GM12872 (cell line): ENCODE measurements at regions not wholly inside any gene's neighbourhood (a gene's known extent, or its start where the extent isn't known, plus 50 kb on each side); places are given as distances from the start of the nearest gene placed in this dataset.

Source experiments
- TF ChIP-seq, protein P1 (sequence below): IDR thresholded peaks from 3 replicates; pipeline ENCODE4 v1.5.1; 2011; ENCODE audit warnings: low read depth, mild to moderate bottlenecking, low read length, moderate library complexity; ENCODE audit not compliant: insufficient read depth

DNA sequence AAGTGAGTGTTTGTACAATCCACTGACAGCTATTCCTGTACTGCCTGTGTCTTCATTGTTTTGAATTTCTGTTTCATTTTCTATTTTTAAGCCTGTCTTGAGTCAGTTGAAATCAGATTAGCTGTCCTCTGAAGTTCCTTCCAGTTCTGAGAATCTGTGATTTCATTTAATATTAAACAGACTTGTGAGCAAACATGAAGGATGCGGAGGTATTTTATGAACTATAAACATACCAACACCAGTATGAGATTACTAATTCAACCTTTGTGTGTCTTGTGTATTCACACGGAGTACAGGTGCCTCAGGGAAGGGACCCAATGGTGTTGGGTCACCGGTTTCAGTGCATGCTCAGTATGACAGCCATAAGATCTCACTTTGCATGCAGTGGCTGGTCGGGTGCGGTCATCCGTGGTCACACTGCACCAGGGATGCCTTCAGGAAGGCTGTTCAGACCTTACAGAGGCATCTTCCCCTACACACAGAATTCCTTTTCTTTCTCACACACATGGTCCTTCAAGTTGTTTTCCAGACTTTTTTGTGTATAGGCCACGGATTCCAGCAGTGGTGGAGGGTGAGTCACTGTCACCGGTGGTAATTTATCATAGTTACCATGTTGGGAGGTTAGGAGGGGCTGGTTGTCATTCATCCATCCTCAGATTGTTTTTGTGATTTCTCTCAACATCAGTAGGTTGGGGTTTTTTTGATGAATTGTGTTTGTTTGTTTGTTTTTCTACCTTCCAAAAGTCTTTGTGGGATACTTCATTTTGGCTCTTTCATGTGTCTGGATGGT, 103.0 kb upstream of the SFSWAP start:
- TF ChIP-seq, protein P1, sequence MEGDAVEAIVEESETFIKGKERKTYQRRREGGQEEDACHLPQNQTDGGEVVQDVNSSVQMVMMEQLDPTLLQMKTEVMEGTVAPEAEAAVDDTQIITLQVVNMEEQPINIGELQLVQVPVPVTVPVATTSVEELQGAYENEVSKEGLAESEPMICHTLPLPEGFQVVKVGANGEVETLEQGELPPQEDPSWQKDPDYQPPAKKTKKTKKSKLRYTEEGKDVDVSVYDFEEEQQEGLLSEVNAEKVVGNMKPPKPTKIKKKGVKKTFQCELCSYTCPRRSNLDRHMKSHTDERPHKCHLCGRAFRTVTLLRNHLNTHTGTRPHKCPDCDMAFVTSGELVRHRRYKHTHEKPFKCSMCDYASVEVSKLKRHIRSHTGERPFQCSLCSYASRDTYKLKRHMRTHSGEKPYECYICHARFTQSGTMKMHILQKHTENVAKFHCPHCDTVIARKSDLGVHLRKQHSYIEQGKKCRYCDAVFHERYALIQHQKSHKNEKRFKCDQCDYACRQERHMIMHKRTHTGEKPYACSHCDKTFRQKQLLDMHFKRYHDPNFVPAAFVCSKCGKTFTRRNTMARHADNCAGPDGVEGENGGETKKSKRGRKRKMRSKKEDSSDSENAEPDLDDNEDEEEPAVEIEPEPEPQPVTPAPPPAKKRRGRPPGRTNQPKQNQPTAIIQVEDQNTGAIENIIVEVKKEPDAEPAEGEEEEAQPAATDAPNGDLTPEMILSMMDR: no peak

DNA sequence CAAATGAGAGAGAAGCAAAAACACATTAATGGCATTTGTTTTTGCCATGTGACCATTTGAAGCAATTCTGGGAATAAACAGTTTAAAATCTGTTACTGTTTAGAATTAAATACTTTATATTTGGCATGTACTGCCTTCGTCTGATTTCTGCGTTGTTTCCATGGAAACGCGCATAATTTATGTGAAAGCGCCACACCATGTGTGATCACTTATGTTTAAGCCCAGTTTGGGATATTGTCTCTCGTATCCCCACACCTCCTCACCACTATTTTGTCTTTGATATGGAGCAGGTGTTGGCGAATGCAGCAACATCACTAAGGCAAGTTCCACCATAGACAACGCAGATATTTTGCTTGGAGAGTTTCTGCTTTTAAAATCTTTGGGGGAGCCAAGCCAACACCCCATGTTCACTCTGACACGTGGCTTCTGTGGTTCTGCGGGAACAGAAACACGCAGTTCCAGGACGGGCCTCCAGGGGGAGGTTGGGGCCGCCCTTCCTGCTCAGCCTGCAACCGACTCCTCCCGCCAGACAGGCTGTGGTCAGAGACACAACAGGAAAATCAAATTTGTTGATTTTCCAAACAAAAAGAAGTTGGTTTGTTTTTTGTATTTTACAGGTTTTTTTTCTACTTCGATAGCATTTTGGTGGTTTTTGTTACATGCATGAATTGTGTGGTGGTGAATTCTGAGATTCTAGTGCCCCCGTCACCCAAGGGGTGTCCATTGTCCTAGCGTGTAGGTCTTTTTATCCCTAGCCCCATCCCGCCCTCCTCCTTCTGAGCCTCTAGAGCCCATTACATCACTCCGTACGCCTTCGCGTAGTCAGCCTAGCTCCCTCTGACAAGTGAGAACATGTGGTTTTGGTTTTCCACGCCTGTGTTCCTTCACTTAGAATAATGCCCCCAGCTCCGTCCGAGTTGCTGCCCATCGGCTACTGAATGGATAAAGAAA, 101.9 kb upstream of the SFSWAP start:
- TF ChIP-seq, protein P1: peak; percentile 77

DNA sequence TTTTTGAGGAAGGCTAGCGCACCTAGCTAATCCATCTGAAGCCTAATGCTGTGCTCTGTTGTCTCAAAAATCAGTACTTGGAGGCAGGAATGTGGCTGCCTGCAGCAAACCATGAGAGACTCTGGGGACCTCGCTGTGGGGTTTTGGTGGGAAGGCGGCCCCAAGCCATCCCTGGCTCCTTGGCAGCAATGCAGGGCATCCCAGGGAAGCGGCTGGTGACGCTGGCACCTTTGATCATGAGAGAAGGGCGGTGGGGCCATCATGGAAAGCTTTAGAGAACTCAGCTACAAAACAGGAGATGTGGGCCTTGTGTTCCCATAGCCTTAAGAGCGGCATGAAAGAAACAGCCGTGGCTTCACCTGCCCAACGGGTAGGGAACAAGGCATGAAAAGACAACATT, 101.1 kb upstream of the SFSWAP start:
- TF ChIP-seq, protein P1: no peak

DNA sequence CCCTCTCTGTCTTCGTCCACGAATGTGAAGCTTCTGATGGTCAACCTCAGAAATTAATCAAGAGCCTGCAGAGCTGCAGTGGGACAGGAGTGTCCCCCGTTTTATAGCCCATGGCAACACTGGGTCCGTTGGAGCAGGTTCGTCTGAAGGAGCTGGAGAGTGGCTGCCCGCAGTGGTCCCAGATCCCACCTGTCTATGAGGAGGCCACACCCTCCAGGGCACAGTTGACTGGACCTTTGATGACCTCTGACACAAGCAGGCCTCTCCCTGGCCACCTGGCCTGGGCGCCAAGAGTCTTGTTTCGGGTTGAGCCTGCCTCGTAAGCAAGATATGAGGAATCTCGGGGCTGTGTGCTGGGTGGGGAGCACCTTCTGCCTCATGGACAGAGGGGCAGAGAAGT, 100.7 kb upstream of the SFSWAP start:
- TF ChIP-seq, protein P1: no peak

DNA sequence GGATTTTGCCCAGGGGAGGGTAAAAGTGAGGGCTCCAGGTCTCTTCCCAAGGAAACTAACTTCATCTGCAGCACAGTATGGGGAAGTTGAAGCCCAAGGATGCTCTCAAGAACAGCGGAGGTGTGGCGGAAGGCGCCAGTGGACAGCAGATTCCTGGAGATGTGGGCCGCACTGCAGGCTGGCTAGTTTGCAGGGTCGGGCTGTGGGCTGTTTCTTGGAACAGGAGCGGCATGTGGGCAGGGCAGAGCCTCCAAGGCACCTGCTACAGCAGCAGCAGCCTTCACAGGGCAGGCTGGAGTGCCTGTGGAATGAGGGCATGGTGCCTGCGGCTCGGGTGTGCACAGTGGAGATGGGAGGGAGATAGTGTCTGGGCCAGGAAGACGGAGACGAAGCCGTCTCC, 100.0 kb upstream of the SFSWAP start:
- TF ChIP-seq, protein P1: no peak

DNA sequence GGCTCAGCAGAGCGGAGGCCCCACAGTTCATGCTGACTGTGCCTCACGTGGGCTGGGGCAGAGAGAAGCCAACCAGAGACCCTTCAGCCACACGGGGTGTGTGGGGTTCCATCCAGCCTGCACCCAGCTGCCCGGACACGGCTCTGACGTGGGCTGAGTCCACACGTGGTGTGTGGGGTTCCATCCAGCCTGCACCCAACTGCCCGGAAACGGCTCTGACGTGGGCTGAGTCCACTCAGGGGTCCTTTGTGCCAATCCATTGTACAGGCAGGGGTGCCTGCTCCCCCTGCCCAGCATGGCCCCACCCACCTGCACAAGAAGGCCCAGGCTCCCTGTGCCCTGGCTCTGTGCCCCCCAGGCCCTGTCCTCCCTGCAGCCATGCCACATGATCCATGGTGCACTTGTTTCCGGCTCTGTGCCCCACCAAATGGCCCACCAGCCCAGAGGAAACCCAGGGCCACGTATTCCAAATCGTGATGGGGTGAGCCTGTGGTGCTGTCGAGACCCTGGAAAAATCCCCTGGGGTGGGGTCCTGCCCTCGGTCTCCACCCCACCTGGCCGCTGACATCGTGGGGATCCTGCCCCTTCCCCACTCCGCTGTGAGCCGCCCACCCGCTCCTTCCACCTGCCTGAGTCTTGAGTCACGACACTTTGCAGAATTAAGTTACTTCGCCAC, 99.3 kb upstream of the SFSWAP start:
- TF ChIP-seq, protein P1: no peak
